COR-L47 (cell line): ENCODE measurements at regions not wholly inside any gene's neighbourhood (a gene's known extent, or its start where the extent isn't known, plus 50 kb on each side); places are given as distances from the start of the nearest gene placed in this dataset.
"Not testable (repeated sequence)": the region's sequence is repeated elsewhere in the genome, so short reads cannot be mapped to it uniquely, and the experiment has no call there.

Experiments
- DNase-seq: peaks from one replicate; lab custom pipeline; 2025; lab: John Stamatoyannopoulos, UW

GRCh38 chr13:56713656-56714055 lies 427.1 kb upstream of the PRR20A start:
- DNase-seq, result no peak

GRCh38 chr13:56718791-56719190 lies 421.9 kb upstream of the PRR20A start:
- DNase-seq, result no peak

DNA sequence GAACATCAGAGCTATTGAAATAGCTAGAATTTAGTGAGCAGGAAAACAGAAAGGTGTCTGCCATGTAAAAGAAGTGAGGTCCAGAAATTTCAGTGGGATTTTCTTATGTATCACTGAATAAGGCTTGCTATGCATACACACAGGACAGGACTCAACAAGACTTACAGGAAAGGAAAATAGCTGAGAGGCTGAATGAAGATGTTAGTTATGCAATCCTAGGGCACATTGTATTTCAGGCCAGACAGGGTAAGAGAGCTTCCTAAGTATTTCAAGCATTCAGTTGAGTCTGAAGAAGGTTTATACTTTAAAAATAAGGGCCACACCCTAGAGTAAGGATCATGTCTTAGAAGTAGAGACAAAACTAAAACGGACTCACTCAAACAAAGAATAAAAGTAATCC lies 419.9 kb upstream of the PRR20A start:
- DNase-seq, result no peak

- DNase-seq, result no peak
Observed at GRCh38 chr13:56735537-56735942, 405.2 kb upstream of the PRR20A start.

DNA sequence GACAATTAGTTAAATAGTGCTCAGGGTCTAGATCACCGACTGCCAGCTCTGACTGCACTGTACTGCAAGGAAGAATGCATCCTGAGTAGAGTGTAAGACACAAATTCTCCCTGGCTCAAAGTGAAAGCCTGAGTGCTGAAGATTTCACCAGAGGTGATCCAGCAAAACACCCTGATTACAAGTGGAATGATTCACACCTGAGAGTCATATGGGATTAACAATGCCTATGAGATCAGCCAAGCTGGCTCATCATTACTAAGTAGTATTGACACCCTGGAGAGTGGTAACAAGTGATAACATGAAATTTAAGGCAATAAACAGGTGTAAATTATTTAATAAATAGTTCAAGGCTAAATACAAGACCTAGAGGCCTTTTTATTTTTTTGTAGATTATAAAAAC lies 403.8 kb upstream of the PRR20A start:
- no peak for DNase-seq

GRCh38 chr13:56752636-56753035 lies 388.1 kb upstream of the PRR20A start:
- DNase-seq, result no peak

DNA sequence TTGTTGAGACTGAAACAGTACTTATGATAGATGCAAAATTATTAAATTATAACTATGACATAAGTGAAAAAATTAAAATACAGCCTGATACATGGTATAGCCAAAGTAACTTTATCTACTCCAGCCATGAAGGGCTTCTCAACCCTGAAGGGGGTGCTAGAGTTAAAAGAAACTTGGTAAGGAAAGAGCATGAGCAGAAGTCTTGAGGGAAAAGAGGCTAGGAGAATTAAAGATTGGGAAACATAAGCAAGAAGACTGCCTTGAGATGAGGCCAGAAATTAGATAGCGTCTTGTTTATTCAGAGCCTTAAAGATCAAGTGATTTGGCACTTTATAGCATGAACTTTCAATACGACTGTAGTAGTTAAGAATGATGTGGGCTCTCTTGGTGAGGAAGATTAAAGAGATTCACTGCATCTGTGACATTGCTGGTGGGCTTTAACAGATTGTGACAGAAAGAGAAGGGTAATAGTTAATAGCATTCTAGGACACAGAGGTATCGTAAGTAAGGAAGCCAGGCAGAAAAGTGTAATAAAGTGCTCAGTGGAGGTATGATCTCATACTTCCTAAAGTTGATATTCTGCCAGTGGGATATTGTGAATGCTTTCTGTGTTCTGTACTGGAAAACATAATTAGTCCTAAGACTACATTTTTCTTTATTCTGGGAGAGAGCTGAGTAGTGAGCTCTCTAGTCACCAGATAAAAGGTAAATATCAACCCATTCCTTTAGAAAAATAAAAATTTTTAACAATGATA lies 385.4 kb upstream of the PRR20A start:
- no peak for DNase-seq

GRCh38 chr13:56763333-56763732 lies 377.4 kb upstream of the PRR20A start:
- DNase-seq, result not testable (repeated sequence)

DNA sequence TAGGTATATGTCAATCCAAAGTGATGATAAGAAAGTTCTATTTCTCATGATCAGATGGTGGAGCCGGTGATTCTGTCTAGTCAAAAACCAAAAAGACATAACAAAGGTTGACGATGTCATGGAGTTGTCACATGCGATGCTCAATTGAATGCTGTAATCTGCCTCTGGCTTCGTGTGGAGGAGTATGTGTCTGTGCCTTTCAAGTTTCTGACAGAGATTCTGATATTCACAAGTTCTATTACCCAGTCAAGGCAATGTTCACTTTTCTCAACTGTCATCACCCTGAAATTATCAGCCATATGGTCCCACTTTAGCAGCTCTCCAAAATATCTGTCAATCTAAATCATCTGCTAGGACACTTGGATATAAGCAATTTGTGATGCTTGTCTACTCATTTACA lies 367.6 kb upstream of the PRR20A start:
- DNase-seq, result no peak

DNA sequence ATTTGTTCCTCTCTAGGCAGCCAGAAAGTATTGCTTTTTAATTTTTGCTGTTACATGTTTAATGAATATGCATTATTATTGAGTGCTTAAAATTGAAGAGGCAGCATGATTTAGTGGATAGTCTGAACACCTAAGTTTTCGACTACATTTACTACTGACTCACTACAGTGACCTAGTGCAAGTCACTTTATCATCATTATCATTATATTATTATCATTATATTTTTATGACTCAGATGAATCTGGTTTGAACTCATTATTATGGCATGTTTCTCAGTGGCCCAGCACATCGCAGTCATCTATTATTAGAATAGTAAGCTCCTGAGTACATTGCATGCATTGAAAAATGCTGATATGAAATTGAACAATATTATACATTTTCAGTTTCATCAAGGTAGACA lies 351.2 kb upstream of the PRR20A start:
- DNase-seq, result no peak

DNA sequence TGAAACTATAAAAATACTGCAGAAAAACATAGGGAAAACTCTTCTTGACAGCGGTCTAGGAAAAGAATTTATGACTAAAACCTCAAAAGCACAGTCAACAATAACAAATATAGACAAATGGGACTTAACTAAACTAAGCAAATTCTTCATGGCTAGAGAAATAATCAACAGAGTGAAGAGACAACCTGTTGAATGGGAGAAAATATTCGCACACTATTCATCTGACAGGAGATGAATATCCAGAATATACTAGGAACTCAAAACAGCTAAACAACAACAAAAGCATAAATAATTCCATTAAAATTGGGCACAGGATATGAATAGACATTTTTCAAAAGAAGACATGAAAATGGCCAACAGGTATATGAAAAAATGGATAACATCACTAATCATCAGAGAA lies 303.6 kb upstream of the PRR20A start:
- DNase-seq, result no peak

DNA sequence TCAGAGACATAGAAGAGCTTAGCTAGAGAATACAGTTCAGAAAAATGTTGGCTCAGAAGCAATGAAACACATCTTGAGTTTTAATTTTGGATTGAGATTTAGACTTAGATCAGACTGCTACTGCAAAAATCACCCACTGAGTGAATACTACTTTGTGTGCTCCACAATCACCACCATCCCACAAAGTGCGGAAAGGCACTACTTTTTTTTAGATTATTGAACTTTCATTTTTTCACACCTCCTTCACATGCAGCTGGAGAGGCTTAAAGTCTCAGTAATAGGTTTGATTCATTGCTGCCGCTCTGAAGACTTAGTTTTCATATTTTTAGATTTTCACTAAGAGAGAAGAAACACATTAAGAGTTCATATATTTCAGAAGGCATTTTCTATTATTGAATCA lies 289.9 kb upstream of the PRR20A start:
- no peak for DNase-seq

DNA sequence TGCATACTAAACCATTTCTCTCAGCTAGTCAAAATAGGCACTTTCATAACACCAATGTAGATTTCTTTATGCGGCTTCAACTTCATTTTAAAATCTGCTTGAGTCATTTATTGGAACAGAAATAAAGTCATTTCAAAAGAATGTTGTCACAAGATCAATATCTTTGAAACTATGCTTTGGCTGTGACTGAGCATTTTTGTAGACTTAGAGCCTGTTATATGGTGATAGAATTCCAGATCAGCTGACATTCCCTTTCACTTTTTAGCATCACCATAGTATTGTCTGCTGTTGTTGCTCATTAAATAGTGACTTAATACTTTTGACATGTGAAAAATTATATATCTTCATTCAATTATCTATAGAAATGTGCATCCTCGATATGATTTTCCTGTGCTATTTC lies 279.2 kb upstream of the PRR20A start:
- DNase-seq, result no peak

- DNase-seq, result no peak
Observed at GRCh38 chr13:56864451-56864850, 276.3 kb upstream of the PRR20A start.

GRCh38 chr13:56865416-56865815 lies 275.3 kb upstream of the PRR20A start:
- no peak for DNase-seq

GRCh38 chr13:56869671-56870070 lies 271.0 kb upstream of the PRR20A start:
- DNase-seq, result no peak

- no peak for DNase-seq
Observed at GRCh38 chr13:56886398-56886797, 254.3 kb upstream of the PRR20A start.

DNA sequence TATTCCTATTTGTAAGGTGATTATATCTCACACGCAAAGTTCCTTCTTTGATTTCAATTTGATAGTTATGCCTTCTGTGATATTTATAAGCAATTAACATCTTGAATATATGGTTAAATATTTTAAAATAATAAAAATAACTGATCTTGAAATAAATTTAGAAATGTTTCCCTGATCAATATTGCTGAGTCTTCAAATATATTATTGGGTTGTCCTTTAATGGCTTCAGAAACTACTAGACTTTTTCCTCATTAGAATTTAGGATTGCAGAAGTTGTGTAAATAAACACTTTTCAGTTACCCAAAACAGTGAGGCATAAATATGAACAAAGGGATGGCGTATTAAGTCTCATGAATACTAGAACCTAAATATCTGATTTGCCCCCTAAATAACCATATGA lies 252.3 kb upstream of the PRR20A start:
- DNase-seq, result no peak

GRCh38 chr13:56893843-56894242 lies 246.9 kb upstream of the PRR20A start:
- DNase-seq, result no peak

DNA sequence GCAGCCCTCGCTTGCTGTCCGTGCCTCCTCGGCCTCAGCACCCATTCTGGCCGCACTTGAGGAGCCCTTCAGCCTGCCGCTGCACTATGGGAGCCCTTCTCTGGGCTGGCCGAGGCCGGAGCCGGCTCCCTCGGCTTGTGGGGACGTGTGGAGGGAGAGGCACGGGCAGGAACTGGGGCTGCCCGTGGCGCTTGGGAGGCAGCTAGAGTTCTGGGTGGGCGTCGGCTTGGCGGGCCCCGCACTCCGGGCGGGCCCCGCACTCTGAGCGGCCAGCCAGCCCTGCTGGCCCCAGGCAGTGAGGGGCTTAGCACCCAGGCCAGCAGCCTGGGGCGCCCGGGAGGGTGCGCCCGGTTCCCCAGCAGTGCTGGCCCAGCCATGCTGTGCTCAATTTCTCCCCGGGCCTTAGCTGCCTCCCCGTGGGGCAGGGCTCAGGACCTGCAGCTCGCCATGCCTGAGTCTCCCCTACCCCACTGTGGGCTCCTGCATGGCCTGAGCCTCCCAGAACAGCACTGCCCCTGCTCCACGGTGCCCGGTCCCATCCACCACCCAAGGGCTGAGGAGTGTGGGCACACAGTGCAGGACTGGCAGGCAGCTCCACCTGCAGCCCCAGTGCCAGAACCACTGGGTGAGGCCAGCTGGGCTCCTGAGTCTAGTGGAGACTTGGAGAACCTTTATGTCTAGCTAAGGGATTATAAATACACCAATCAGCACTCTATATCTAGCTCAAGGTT lies 240.0 kb upstream of the PRR20A start:
- DNase-seq, result no peak

- DNase-seq, result no peak
Observed at GRCh38 chr13:56902276-56902675, 238.4 kb upstream of the PRR20A start.

DNA sequence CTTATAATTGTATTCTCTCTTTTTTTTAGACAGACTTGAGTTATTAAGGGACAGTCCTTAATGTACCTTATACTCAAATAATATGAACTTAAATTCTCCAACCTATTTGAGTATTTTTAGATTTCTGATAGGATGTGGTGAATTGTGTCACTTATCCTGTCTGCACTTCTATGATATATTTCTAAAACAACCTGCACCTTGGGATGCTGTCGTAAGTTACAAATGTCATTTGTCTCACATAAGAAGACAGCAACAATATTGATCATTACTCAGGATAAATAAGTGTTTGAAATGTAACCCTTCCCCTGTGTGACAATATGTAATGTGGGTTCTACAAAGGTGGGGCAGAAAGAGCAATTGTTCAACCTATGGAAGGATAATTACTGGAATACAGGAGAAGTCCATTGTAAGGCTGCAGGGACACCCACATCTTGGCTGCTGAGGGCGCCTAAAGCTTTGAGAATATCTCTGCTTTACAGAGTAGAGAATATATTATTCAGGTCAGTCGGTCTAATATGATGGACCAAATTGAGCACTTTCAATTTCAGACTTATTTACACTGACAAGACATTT lies 236.9 kb upstream of the PRR20A start:
- DNase-seq, result no peak

- no peak for DNase-seq
Observed at GRCh38 chr13:56906909-56907308, 233.8 kb upstream of the PRR20A start.
